Breast epithelium (tissue), 3 donors: ENCODE measurements at regions not wholly inside any gene's neighbourhood (a gene's known extent, or its start where the extent isn't known, plus 50 kb on each side); places are given as distances from the start of the nearest gene placed in this dataset.

Experiments used
- POLR2A ChIP-seq: fragments of 450-650 bp; IDR thresholded peaks from one replicate; pipeline ENCODE4 v1.6.1; 2016; ENCODE audit warnings: antibody characterized with exemption, mild to moderate bottlenecking, moderate library complexity
- POLR2AphosphoS5 ChIP-seq, 3 donors: sonication (generic); formaldehyde crosslinking; IDR thresholded peaks; one replicate each; pipeline ENCODE4 v1.6.1; 2017; ENCODE audit warnings: antibody characterized with exemption in 3 of 3
- TF ChIP-seq, protein P1 (sequence below), 3 donors: fragments of 450-650 bp; IDR thresholded peaks; one replicate each; pipeline ENCODE4 v1.5.1; 2016 to 2017; ENCODE audit warnings: antibody characterized with exemption in 3 of 3, mild to moderate bottlenecking in 3 of 3, moderate library complexity in 3 of 3

DNA sequence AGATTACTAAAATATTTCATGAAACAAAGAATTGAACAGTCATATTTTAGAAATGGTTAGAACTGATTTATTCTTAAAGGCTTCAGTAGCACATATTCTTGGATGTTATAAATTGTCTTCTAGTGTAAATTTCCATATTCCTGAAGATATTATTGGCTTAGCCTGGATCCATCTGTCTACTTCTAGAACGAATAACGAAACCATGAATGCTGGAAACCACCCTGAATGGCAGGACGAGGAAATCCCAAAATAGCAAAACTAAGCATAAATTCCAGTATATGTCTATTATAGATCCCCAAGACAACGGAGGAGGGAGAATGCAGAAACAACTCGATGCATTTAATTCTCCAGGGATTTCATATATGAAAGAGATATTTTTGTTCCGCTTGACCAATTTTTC lies 2191.0 kb upstream of the ACO1 start:
- TF ChIP-seq, protein P1, sequence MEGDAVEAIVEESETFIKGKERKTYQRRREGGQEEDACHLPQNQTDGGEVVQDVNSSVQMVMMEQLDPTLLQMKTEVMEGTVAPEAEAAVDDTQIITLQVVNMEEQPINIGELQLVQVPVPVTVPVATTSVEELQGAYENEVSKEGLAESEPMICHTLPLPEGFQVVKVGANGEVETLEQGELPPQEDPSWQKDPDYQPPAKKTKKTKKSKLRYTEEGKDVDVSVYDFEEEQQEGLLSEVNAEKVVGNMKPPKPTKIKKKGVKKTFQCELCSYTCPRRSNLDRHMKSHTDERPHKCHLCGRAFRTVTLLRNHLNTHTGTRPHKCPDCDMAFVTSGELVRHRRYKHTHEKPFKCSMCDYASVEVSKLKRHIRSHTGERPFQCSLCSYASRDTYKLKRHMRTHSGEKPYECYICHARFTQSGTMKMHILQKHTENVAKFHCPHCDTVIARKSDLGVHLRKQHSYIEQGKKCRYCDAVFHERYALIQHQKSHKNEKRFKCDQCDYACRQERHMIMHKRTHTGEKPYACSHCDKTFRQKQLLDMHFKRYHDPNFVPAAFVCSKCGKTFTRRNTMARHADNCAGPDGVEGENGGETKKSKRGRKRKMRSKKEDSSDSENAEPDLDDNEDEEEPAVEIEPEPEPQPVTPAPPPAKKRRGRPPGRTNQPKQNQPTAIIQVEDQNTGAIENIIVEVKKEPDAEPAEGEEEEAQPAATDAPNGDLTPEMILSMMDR (IDR thresholded peaks at IDR 0.05), result no peak
- TF ChIP-seq POLR2A, result no peak
- TF ChIP-seq POLR2AphosphoS5 (IDR thresholded peaks at IDR 0.05), result no peak
